ENCODE measurements at regions not wholly inside any gene's neighbourhood (a gene's known extent, or its start where the extent isn't known, plus 50 kb on each side); places are given as distances from the start of the nearest gene placed in this dataset.

- WGBS, result 92% methylated on average over 3 of the region's 3 CpGs
Measured at GRCh38 chr16:48910214-48910613, 300.2 kb upstream of the N4BP1 start.

GRCh38 chr16:48909231-48909630, 299.3 kb upstream of the N4BP1 start:
- Histone ChIP-seq H3K4me1 (no peaks in the 10 kb centered on the region), H3K9me3 (no peaks in the 10 kb centered on the region), H3K27me3 (peaks cover 0 to 18% (median 0%) of the 10 kb centered on the region in 4 donors), H3K27ac (replicated peaks in 1 of 4) (no peak overlapping the region), H3K4me3 (no peak overlapping the region), H3K36me3 (no peaks in the 10 kb centered on the region)
- TF ChIP-seq CTCF (IDR thresholded peaks at IDR 0.05) (no peak), POLR2AphosphoS5 (IDR thresholded peaks at IDR 0.05) (no peak), EP300 (IDR thresholded peaks at IDR 0.05) (no peak), POLR2A (IDR thresholded peaks at IDR 0.05; ENCODE audit: low read depth) (no peak)
- intact Hi-C loops (cut with DNase I), result no loop called here
- no peak for DNase-seq (ENCODE audit: extremely low spot score)
- WGBS, result 92% methylated on average over 3 of the region's 5 CpGs

More at GRCh38 chr16:48910214-48910613, 300.2 kb upstream of the N4BP1 start:
- peaks cover 0 to 22% (median 0%) of the 10 kb centered on the region in 4 donors for H3K27me3 ChIP-seq
- DNase-seq (ENCODE audit: extremely low spot score), result no peak
- no peaks in the 10 kb centered on the region for H3K9me3 ChIP-seq
- H3K4me3 ChIP-seq, result no peak overlapping the region
- no peak overlapping the region for H3K27ac ChIP-seq (replicated peaks in 1 of 4)
- no peak for TF ChIP-seq POLR2A (IDR thresholded peaks at IDR 0.05; ENCODE audit: low read depth)
- no peak for TF ChIP-seq POLR2AphosphoS5 (IDR thresholded peaks at IDR 0.05)
- no peak for TF ChIP-seq EP300 (IDR thresholded peaks at IDR 0.05)
- TF ChIP-seq CTCF (IDR thresholded peaks at IDR 0.05), result no peak
- H3K4me1 ChIP-seq, result no peaks in the 10 kb centered on the region
- intact Hi-C loops (cut with DNase I), result no loop called here
- H3K36me3 ChIP-seq, result no peaks in the 10 kb centered on the region

GRCh38 chr16:48907906-48908634, 298.1 kb upstream of the N4BP1 start:
- 88% methylated on average over 10 of the region's 10 CpGs for WGBS
- no peaks in the 10 kb centered on the region for H3K36me3 ChIP-seq
- H3K9me3 ChIP-seq, result no peaks in the 10 kb centered on the region
- DNase-seq (ENCODE audit: extremely low spot score), result no peak
- intact Hi-C loops (cut with DNase I), result no loop called here
- H3K27me3 ChIP-seq, result peaks cover 0 to 20% (median 0%) of the 10 kb centered on the region in 4 donors
- H3K4me1 ChIP-seq, result no peaks in the 10 kb centered on the region
- H3K4me3 ChIP-seq, result no peak overlapping the region
- H3K27ac ChIP-seq (replicated peaks in 1 of 4), result no peak overlapping the region
- TF ChIP-seq CTCF (IDR thresholded peaks at IDR 0.05), result no peak
- no peak for TF ChIP-seq EP300 (IDR thresholded peaks at IDR 0.05)
- TF ChIP-seq POLR2AphosphoS5 (IDR thresholded peaks at IDR 0.05), result no peak
- no peak for TF ChIP-seq POLR2A (IDR thresholded peaks at IDR 0.05; ENCODE audit: low read depth)

GRCh38 chr16:48905632-48906505, 295.9 kb upstream of the N4BP1 start:
- H3K27ac ChIP-seq (replicated peaks in 1 of 4), result no peak overlapping the region
- TF ChIP-seq POLR2AphosphoS5 (IDR thresholded peaks at IDR 0.05) (no peak), POLR2A (IDR thresholded peaks at IDR 0.05; ENCODE audit: low read depth) (no peak), CTCF (IDR thresholded peaks at IDR 0.05) (no peak), EP300 (IDR thresholded peaks at IDR 0.05) (no peak)
- no peak for DNase-seq (ENCODE audit: extremely low spot score)
- no peaks in the 10 kb centered on the region for H3K36me3 ChIP-seq
- 67% methylated on average over 21 of the region's 22 CpGs for WGBS
- H3K4me1 ChIP-seq, result no peaks in the 10 kb centered on the region
- H3K4me3 ChIP-seq, result no peak overlapping the region
- intact Hi-C loops (cut with DNase I), result no loop called here
- H3K9me3 ChIP-seq, result no peaks in the 10 kb centered on the region
- peaks cover 0 to 26% (median 0%) of the 10 kb centered on the region in 4 donors for H3K27me3 ChIP-seq
